Activated CD4-positive, alpha-beta T cell treated with anti-CD3 and anti-CD28 coated beads, Interleukin-2, amount 50 U/mL, for 4 hours (primary cell): ENCODE measurements at regions not wholly inside any gene's neighbourhood (a gene's known extent, or its start where the extent isn't known, plus 50 kb on each side); places are given as distances from the start of the nearest gene placed in this dataset.

ENCODE experiments used
- DNase-seq, 2 experiments: peaks; one replicate each; pipeline ENCODE4 v3.0.0-alpha.2; 2020

DNA sequence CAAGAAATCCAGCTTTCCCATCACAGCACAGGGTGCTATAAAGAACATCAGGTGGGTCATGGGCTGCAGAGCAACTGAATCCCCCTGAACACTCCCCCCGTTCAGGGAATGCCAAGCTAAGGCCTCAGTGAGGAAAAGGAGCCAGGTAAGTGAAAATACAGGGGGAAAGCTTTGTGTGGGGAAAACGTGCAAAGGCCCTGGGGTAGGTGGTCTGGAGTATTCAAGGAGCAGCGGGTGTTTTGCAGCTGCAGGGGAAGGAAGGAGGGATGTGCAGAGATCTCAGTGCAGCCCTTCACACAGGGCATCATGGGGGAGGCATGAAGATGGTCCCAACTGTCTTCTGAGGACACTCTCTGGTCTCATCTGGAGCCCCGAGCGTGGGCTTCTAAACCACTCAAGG is 119.2 kb downstream of the ETS2 start:
- DNase-seq = no peak

DNA sequence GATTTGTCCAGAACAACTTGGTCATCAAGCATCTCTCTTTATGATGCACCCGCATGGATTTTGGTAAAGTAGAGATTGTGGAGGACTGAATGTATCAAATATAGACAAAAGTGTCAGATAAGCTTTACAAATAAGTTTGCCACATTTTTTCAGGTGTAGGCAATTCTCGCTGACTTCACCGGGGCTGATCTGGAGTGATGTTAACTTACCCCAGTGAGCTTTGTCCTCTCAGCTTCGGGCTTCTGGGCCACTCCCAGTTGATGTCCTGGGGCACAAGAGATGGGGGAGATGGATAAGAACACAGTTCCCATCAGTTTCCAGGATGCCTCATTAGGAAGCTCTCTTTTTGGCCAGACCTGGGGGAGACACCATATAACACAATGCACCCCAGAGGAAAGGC is 117.7 kb downstream of the ETS2 start:
- DNase-seq = no peak

DNA sequence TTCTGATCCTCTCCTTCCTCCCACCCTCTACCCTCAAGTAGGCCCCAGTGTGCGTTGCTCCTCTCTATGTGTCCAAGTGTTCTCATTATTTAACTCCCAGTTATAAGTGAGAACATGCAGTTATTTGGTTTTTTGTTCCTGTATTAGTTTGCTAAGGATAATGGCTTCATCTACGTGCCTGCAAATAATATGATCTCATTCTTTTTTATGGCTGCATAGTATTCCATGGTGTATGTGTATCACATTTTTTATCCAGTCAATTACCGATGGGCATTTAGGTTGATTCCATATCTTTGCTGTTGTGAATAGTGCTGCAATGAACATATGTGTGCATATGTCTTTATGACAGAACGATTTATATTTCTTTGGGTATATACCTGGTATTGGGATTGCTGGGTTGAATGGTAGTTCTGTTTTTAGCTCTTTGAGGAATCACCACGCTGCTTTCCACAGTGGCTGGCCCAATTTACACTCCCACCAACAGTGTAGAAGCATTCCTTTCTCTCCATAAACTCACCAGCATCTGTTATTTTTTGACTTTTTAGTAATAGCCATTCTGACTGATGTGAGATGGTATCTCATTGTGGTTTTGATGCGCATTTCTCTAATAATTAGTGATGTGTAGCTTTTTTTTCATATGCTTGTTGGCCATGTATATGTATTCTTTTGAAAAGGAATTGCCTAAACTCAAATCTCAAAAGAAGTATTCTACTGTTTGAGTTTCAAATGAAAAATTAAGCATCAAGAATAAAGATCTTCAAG is 116.9 kb downstream of the ETS2 start:
- no peak for DNase-seq

DNA sequence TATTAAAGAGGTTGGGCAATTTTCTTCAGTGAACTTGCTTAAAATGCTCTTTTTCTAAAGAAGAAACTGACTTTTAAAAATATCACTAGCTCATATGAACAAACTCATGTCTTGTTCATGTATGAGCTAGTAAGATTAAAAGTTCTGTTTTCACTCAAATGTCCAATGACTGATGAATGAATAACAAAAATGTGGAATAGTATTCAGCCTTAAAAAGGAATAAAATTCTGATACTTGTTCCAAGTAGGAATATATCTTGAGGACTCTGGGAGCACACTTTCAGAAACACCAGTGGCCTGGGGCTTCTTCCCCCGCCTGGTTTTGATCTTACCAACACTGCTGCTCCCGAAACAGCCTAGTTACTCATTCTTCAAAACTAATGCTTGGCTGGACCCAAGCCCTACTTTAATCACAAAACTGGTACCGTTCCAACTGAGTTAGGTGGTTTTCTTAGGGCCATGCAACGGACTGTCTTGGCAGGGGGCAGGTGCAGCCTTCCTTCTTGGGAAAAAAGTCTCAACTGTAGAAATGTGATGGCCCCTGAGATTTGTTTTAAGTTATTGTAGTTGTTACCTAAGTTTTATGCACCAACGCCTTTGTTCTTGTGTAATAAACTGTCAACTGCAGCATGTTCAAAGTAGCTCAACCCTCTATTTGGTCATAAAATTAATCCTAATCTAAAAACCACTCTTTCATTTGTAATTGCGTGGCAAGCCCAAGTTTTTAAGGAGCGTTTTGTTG is 116.0 kb downstream of the ETS2 start:
- no peak for DNase-seq

DNA sequence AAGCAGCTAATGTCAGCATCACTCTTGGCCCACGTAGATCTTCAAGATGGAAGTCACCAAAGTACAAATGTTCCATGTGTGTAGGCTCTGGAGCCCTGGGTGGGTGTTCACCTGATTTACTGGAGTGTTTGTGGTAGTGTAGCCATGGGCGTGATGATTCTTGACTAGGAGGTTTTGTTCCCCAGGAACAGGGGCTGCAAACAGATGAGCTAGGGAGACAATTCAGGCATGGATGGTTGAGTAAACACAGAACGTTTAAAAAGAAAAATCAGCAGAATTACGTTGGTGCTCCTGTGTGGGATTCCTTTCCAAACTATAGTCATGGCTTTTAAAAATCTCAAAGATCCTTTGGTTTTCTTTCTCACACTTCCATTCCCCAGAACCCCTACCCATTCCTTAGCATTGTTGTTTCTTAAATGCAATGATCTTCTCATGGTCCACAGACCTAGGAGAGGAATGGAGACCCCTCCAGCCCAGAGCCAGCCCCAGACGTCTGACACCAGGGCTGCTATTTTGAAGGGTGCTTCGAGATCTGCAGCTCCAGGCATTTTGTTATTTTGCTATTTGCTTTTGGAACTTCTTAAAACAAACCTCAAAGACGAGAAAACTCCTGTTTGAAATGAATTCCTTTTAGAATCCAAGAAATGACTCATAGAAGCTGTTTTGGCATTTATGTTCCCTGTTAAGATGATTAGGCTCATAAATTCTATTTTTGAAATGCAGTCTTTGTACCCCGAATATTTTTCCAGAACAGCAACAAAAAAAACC is 115.1 kb downstream of the ETS2 start:
- DNase-seq = no peak

DNA sequence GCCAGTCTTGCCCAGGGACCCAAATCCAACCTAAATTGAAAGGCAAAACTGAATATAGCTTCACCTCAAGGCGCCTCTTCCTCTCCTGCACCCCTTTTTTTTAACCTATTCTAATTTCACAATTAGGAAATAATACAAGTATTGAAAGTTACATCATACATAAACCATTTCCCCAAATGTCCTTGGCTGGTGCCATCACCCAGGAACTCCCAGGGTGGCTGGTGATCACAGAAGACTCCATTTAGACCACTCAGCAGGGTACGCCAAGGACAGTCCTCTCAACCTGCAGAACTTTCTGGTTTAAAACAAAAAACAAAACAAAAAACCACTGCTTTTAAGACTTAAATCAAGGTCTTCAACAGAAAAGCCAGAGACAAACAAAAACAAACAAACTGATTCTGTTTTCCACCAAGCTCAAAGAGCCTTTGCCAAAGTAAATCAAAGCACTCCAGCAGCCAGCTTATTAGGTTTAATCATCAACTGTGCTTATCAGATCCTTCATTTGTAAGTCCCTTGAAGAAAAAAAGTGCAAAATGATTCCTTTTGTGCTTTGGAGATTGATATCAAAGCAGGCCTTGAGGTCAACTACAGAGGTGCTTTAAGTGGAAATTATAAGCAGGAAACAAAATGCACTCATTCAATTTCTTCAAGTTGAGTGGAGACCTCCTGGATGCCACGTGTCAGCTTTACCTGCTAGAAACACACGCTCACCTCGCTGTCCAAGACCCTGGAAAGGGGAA is 113.0 kb downstream of the ETS2 start:
- no peak for DNase-seq

DNA sequence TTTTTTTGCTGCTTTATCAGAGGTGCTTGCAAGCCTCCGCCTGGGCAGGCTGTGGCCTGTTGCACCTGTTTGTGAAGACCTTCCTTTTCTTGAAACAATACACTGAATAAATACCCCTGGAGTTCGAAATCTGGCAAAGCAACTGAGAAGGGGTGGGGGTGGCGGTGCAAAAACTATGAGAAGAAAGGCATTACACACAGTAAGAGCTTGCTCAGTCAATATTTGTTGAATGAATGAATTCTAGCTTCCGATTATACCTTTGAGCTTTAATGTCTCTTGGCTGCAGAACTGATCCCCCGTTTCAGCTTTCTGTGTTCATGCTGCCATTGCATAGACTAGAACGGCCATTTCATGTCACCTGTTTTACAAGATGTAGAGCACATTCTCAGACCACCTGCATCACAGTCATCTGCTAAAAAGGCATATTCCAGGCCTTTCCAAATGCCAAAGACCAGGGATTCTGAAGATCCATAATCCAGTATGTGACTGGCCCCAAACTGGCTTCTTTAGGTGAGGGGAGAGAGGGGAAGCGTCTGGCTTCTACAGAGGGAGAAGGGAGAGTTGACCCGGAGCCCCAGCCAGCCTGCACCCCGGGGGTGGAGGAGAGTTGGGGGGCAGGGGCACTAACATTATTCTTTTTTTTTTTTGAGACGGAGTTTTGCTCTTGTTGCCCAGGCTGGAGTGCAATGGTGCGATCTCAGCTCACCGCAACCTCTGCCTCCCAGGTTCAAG is 111.5 kb downstream of the ETS2 start:
- DNase-seq = no peak

DNA sequence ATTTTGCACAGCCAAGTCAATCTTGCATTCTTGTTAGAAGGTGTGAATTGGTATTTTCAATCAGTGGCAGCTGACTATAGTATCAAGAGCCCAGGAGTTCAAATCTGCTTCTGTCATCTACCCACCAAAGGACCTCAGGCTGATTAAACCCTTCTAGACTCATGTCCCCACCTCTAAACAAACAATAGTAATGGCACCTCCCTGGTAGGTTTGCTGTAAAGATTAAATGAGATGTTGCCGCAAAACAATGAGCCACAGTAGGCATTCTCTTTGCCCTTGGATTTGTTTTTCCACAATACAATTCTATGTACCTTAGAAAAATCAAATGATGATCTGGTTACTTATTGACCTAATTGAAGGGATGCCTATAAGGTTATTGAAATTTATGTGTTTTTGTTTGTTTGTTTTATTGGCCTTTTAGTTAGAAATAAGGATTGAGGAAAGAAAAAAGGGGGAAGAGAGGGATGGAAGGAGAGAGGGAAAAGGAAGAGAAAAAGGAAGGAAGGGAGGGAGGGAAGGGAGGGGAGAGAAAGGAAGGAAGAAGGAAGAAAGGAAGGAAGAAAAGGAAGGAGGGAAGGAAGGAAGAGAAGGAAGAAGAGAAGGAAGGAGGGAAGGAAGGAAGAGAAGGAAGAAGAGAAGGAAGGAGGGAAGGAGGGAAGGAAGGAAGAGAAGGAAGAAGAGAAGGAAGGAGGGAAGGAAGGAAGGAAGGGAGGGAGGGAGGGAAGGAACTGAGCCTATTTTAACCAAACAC is 110.7 kb downstream of the ETS2 start:
- DNase-seq = no peak

DNA sequence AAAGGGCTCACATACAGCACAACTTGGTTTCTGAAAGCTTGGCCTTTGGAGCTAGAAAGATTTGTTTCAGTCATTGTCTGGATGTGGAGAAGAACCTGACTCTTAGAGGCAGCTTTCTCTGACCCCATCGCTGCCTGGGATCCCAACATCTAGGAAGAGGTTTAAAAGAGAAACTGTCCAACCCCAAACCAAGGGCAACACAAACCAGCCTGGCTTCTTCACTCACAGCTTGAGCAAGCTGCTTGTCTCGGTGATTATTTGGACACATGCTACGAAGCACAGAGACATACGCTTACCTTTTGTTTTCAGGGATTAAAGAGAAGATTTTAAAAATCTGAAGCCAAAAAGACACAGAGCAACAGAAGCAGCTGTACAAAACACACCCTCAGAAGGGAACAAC is 109.8 kb downstream of the ETS2 start:
- no peak for DNase-seq

DNA sequence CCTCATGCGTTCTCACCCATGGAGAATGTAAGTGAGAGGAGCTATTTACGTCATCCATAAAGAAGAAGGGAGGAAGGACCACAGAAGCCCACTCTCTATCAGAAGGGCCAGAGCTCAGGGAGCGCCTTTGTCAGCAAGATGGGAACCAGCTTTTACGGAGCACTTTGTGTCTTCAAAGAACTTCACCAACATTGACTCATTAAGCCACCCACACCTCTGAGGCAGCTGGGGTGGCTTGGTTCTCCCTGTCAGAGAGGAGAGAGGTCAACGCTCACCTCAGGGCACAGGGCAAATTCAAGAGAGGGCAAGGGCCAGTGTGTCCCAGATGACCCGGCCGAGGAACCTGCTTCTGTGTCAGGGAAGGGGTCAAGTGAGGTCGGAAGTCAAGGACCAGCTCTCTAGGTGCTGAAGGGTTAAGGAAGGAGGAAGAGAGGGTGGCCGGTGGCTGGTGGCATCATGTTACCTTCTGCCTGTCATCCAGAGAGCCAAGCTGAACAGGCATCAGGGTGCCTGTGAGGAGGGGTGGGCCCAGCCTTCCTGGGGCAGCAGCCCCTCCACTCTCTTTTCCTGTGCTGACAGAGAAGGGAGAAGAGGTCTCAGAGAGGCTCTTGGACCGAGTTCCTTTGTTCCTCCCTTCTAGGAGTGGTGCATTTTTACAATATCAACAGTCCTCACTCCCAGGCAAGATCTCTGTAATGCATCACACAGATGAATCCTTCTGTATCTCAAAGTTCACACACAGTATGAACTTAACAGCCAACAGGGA is 109.0 kb downstream of the ETS2 start:
- DNase-seq = no peak

DNA sequence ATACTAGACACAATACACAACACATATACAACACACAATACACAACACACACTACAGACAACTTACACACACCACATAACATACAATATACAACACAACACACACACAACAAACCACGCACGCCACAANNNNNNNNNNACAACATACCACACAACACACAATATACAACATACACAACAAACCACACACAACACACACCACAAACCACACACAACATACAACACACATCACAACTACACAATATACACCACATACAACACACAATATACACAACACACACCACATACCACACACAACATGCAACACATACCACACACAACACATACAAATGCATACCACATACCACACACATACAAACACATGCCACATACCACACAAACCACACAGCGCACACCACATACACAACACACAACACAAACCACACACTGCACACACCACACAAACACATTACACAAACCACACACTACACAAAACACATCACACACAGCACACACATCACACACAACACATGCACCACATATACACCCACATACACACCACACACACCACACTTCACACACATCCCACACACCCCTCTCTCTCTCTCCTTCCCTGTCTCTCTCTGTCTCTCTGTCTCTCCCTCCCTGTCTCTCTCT is 108.3 kb downstream of the ETS2 start:
- DNase-seq = no peak

DNA sequence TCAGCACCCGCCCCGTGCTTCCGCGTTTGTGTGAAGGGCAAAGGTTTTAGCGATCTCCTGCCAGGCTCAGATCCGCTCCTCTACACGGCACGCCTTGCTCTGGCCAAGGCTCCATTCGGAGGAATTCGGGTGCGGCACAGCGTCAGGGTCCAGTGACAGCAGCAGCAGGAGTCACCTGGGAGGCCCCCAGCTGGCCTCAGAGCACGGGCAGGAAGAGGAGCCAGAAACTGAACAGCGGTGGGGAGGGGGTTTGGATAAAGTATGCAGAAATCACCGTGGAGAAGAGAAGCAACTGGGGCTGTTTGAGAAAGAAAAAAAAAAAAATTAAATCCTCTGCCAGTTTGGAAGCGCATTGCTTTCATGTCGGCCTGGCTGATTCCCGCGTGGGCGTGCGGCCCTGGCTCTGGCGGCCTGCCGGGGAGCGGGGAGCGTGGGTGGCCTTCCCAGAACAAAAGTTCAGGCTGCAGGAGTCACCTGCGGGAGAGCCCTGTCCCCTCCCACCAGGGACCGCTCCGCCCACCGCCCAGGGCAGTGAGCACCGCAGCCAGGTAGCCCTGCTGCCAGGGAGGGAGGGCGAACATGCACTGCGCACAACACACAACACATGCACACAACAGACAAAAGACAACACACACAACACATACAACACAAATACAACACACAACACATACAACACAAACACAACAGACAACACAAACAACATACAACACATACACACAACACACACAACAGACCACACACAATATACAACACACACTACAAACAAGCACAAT is 107.6 kb downstream of the ETS2 start:
- DNase-seq = no peak

DNA sequence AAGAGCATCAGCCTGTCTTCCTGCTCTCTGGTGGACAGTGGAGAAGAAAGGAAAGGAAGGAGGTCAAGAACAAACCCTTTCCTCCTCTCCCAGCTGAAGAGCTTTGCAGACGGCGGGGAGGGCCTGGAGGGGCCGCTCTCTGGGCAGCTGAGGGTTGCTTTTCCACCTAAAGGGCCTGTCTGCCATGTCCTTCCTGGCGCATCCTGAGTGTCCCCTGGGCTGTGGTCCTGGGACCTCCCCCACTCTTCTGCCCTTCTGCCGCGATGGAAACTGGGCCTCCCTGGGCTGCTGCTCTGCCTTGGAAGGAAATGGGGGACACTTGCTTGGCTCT is 107.0 kb downstream of the ETS2 start:
- DNase-seq = no peak

DNA sequence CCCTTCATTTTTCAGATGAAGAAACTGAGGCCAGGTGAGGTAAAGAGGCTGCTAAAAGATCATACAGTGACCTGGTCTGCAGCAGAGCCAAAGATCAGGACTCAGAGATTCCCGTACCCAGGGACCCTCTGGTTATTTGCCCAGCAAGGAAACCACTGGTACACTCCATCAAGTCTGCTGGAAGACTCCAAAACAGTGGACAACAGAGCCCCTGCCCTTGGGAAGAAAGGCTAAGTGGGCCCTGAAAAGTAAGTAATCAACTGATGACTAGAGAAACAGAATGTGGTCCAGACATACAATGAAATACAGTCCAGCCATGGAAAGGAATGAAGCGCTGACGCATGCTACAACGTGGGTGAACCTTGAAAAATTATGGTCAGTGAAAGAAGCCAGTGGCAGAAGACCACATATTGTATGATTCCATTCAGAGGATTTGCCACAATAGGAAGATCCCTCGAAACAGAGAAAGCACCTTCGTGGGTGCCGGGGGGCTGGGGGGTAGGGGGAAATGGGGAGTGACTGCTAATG is 106.4 kb downstream of the ETS2 start:
- DNase-seq = no peak

DNA sequence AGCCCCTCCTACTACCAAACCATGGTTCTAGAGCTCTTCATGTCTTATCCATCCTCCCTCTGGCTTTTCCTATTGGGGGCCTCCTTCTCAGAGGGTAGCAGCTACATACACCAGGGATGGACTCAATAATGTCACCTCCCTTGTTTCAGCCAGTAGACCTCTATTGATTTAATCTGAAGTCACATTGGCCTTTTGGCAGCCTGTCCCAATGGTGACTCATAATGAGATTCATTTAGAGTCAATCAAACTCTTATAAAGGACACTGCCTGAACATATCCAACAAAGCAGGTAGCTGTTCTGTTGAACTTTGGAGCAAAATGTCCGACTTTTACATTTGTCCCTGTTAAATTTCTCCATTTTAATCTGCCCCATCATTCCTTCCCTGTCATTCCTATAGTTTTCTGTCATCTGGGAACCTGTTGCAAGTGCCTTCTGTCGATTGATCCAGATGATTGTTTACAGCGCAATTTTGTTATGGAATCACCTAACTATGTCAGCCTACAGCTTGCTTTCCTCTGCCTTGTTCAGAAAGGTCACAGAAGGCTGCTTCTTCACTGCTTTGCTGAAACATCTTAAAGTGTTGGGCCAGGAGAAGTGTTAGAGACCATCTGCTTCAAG is 105.9 kb downstream of the ETS2 start:
- DNase-seq = no peak

DNA sequence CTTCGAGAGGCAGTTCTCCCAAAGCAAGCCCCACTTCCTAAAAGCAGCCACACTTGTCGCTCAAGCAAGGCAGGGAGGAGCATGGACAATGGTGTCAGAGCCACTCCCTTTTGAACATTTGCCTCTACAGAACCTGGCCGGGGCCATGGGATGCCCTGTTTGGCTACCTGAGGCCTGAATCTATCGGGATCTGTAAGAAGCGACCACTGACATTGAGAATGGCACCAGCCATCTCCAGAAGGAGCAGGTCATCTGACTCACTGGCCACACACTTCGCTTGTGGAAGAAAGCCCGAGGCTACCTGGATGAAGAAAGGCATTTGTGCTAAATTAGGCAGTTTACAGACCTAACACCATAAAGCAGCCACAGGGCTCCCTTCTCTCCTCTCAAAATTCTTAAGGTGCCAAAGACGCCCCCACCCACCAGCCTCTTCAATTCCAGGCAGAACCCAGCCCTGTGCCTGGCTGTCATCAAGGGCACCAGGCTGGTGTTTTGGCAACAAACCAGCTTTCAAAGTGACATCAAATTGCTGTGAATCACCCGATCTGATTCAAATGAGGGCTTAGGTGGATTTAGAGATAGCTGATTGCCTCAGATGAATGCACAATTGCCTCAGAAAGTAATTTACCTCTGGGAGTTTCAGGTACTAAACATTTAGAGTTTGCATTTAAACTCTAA is 104.8 kb downstream of the ETS2 start:
- no peak for DNase-seq

DNA sequence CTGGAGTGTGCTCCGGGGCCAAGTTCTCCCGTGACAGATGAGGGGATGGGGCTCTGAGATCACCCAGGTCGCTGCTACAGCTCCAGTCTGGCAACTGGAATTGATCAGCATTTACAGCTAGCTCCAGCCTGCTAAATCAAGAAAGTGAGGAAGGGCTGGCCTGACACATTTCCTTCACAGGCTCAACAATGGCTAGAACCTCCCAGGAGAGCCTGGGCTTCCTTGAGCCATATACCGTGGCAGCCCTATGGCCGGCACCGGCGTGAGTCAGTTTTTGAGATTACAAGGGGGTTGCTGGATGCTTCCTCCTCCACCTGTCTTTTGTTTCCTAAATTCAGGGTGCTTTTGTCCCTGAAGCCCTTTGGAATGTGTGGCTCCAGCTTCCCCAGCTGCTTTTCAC is 104.2 kb downstream of the ETS2 start:
- no peak for DNase-seq

DNA sequence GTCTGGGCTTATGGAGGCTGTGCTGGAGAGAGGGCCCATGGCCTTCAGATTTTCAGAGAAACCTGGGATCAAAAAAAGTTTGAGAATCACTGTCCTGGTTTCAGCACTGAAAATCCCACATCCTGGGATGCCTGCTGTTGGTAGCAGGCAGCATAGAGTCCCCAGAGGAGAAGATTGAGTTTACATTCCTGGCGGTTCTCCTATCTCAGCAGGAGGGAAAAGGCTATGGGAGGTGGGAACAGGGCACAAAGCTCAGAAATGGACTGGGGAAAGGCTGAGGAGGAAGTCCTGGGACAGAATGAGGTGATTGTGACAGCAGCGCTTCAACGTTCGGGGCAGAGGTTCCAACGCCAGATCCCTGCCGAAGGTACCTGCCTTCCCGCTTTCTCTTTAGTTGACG is 103.4 kb downstream of the ETS2 start:
- no peak for DNase-seq
